ENCODE measurements at regions not wholly inside any gene's neighbourhood (a gene's known extent, or its start where the extent isn't known, plus 50 kb on each side); places are given as distances from the start of the nearest gene placed in this dataset.

GRCh38 chr7:85719981-85720953, 533.4 kb upstream of the SEMA3D start:
- TF ChIP-seq CTCF (IDR thresholded peaks at IDR 0.05) (no peak), EZH2 (IDR thresholded peaks at IDR 0.05; ENCODE audit: borderline replicate concordance, insufficient read depth, low read depth, low read length, poor library complexity, severe bottlenecking) (no peak)
